Ovary (tissue), 3 donors: ENCODE measurements at regions not wholly inside any gene's neighbourhood (a gene's known extent, or its start where the extent isn't known, plus 50 kb on each side); places are given as distances from the start of the nearest gene placed in this dataset.

Source experiments
- POLR2A ChIP-seq: fragments of 450-650 bp; IDR thresholded peaks from one replicate; pipeline ENCODE4 v1.6.1; 2017; ENCODE audit warnings: antibody characterized with exemption, mild to moderate bottlenecking, moderate library complexity
- TF ChIP-seq, protein P1 (sequence below), 3 donors: fragments of 450-650 bp in 2 of 3; fragments of 200-600 bp in 1 of 3; IDR thresholded peaks; one replicate each; pipeline versions ENCODE4 v1.5.1 to v1.8.0; 2016 to 2022; ENCODE audit warnings: antibody characterized with exemption in 3 of 3, mild to moderate bottlenecking in 1 of 3
- donor health status: DM: no; HTN: no; CAD: no.

DNA sequence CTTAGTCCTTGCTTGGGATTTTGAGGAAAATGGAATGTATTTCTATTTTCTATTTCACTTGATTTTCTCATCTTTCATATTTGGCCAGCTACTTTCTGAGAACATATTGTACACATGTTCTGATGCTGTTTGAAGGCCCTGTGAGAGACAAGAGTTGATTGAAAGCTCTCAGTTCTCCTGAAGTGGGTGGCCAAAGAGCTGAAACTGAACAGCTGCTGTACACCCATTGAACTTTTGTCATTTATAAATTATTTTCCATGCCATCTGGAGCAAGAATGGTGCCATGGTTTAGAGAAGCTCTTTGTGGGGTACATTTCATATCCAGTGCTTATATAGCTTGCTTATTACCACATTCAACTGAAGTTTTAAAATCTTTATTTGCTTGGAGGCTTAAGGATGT lies 298.3 kb downstream of the PRL start:
- TF ChIP-seq, protein P1, sequence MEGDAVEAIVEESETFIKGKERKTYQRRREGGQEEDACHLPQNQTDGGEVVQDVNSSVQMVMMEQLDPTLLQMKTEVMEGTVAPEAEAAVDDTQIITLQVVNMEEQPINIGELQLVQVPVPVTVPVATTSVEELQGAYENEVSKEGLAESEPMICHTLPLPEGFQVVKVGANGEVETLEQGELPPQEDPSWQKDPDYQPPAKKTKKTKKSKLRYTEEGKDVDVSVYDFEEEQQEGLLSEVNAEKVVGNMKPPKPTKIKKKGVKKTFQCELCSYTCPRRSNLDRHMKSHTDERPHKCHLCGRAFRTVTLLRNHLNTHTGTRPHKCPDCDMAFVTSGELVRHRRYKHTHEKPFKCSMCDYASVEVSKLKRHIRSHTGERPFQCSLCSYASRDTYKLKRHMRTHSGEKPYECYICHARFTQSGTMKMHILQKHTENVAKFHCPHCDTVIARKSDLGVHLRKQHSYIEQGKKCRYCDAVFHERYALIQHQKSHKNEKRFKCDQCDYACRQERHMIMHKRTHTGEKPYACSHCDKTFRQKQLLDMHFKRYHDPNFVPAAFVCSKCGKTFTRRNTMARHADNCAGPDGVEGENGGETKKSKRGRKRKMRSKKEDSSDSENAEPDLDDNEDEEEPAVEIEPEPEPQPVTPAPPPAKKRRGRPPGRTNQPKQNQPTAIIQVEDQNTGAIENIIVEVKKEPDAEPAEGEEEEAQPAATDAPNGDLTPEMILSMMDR (IDR thresholded peaks at IDR 0.05): no peak
- TF ChIP-seq POLR2A: no peak
